Esophagus squamous epithelium (tissue), 4 donors: ENCODE measurements at regions not wholly inside any gene's neighbourhood (a gene's known extent, or its start where the extent isn't known, plus 50 kb on each side); places are given as distances from the start of the nearest gene placed in this dataset.

ENCODE experiments used
- POLR2A ChIP-seq, 4 donors: fragments of 450-650 bp; IDR thresholded peaks; one replicate each; pipeline ENCODE4 v1.6.1; 2017; ENCODE audit warnings: antibody characterized with exemption in 4 of 4, mild to moderate bottlenecking in 4 of 4, moderate library complexity in 3 of 4
- TF ChIP-seq, protein P1 (sequence below), 6 experiments: fragments of 450-650 bp in 4 of 6; fragments of 200-600 bp in 2 of 6; sonication (generic) in 2 of 6; IDR thresholded peaks; one replicate each; pipeline ENCODE4 v1.5.1; 2016 to 2019; ENCODE audit warnings: antibody characterized with exemption in 6 of 6, mild to moderate bottlenecking in 4 of 6, moderate library complexity in 4 of 6

- TF ChIP-seq, protein P1, sequence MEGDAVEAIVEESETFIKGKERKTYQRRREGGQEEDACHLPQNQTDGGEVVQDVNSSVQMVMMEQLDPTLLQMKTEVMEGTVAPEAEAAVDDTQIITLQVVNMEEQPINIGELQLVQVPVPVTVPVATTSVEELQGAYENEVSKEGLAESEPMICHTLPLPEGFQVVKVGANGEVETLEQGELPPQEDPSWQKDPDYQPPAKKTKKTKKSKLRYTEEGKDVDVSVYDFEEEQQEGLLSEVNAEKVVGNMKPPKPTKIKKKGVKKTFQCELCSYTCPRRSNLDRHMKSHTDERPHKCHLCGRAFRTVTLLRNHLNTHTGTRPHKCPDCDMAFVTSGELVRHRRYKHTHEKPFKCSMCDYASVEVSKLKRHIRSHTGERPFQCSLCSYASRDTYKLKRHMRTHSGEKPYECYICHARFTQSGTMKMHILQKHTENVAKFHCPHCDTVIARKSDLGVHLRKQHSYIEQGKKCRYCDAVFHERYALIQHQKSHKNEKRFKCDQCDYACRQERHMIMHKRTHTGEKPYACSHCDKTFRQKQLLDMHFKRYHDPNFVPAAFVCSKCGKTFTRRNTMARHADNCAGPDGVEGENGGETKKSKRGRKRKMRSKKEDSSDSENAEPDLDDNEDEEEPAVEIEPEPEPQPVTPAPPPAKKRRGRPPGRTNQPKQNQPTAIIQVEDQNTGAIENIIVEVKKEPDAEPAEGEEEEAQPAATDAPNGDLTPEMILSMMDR (IDR thresholded peaks at IDR 0.05): no peak
- no peak for TF ChIP-seq POLR2A (IDR thresholded peaks at IDR 0.05)
These were observed 334.5 kb downstream of the PRDM2 start for GRCh38 chr1:14034506-14034905.
